ENCODE measurements at regions not wholly inside any gene's neighbourhood (a gene's known extent, or its start where the extent isn't known, plus 50 kb on each side); places are given as distances from the start of the nearest gene placed in this dataset.

DNA sequence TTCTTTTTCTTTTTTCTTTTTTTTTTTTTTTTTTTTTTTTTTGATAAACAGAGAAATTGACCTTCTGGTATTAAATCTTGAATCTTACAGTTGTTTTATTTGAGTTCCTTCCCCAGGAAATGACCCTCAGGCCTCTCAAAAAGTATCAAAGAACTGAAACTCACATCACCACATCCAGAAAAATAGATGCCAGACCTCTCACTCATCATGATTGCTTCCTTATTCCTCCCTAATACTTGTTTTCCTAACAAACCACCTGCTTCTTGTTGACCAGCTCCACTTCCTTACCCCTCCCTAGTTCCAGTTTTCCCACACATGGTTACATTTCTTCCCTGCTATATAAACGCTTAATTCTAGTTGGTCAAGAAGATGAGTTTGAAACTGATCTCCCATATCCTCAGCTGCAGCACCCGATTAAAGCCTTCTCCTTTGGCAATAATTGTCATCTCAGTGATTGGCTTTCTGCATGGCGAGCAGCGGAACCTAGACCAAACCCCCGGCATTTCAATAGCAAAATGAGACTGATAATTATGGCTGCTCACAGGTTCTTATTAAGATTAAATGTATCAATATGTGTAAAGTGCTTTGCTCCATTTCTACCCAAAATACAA, 681.1 kb upstream of the AUTS2 start:
- no peak for TF ChIP-seq CTCF (tag by site-specific recombination; IDR thresholded peaks at IDR 0.05)
- no peak for TF ChIP-seq TCF7L2 (IDR thresholded peaks at IDR 0.05; ENCODE audit: borderline replicate concordance, low read depth, low read length)
- TF ChIP-seq, protein P1, sequence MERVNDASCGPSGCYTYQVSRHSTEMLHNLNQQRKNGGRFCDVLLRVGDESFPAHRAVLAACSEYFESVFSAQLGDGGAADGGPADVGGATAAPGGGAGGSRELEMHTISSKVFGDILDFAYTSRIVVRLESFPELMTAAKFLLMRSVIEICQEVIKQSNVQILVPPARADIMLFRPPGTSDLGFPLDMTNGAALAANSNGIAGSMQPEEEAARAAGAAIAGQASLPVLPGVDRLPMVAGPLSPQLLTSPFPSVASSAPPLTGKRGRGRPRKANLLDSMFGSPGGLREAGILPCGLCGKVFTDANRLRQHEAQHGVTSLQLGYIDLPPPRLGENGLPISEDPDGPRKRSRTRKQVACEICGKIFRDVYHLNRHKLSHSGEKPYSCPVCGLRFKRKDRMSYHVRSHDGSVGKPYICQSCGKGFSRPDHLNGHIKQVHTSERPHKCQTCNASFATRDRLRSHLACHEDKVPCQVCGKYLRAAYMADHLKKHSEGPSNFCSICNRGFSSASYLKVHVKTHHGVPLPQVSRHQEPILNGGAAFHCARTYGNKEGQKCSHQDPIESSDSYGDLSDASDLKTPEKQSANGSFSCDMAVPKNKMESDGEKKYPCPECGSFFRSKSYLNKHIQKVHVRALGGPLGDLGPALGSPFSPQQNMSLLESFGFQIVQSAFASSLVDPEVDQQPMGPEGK (tag by site-specific recombination; IDR thresholded peaks at IDR 0.05): no peak
- no peak for TF ChIP-seq SALL2 (tag by site-specific recombination; IDR thresholded peaks at IDR 0.05; ENCODE audit: borderline replicate concordance)
- TF ChIP-seq ZNF707 (tag by site-specific recombination; IDR thresholded peaks at IDR 0.05): no peak
- no peak for TF ChIP-seq ZFP3 (tag by site-specific recombination; IDR thresholded peaks at IDR 0.05; ENCODE audit: low read depth)
- TF ChIP-seq ZNF148 (tag by site-specific recombination; IDR thresholded peaks at IDR 0.05; ENCODE audit: borderline replicate concordance): no peak
- TF ChIP-seq ZBTB17 (tag by site-specific recombination; IDR thresholded peaks at IDR 0.05): no peak
- TF ChIP-seq ZNF138 (tag by site-specific recombination; IDR thresholded peaks at IDR 0.05; ENCODE audit: borderline replicate concordance): no peak

All from HEK293 (cell line).